Prostate gland (tissue), 2 donors: ENCODE measurements at regions not wholly inside any gene's neighbourhood (a gene's known extent, or its start where the extent isn't known, plus 50 kb on each side); places are given as distances from the start of the nearest gene placed in this dataset.

Experiments used
- DNase-seq: peaks from one replicate; pipeline ENCODE4 v3.0.0-alpha.2; 2019; ENCODE audit warnings: low spot score
- H3K27ac ChIP-seq, 2 donors: fragments of 200-600 bp; sonication (generic); 2 replicates each; pipeline ENCODE4 v1.5.1; 2017 to 2019
- H3K27me3 ChIP-seq: fragments of 200-600 bp; sonication (generic); replicated peaks from 2 replicates; pipeline ENCODE4 v1.5.1; 2019; ENCODE audit not compliant: insufficient read depth
- H3K36me3 ChIP-seq, 2 donors: fragments of 200-600 bp; sonication (generic); 1 replicate in 1 of 2; 2 replicates in 1 of 2; pipeline versions ENCODE4 v1.5.1 to v1.8.1; 2017 to 2019
- H3K4me1 ChIP-seq: fragments of 200-600 bp; sonication (generic); replicated peaks from 2 replicates; pipeline ENCODE4 v1.5.1; 2019
- H3K4me3 ChIP-seq, 2 donors: fragments of 200-600 bp; sonication (generic); 2 replicates each; pipeline ENCODE4 v1.5.1; 2017 to 2019
- H3K9me3 ChIP-seq: fragments of 200-600 bp; sonication (generic); 2 replicates; pipeline ENCODE4 v1.5.1; 2017
- POLR2A ChIP-seq: fragments of 450-650 bp; IDR thresholded peaks from one replicate; pipeline ENCODE4 v1.6.1; 2016; ENCODE audit warnings: antibody characterized with exemption, mild to moderate bottlenecking
- POLR2AphosphoS5 ChIP-seq: sonication (generic); formaldehyde crosslinking; IDR thresholded peaks from one replicate; pipeline ENCODE4 v1.6.1; 2017; ENCODE audit warnings: antibody characterized with exemption
- WGBS: methylation state at CpG from one replicate; pipeline ENCODE4 v1.1.5; 2018; 5-methylcytosine and 5-hydroxymethylcytosine counted together
- intact Hi-C: fragments of 100-400 bp; cut with DNase I; formaldehyde crosslinking; loops from one replicate; pipeline ENCODE4 v1.14.2; 2022
- TF ChIP-seq, protein P1 (sequence below), 4 experiments: fragments of 200-600 bp in 2 of 4; fragments of 450-650 bp in 2 of 4; sonication (generic) in 2 of 4; IDR thresholded peaks; 1 replicate in 3 of 4; 2 replicates in 1 of 4; pipeline ENCODE4 v1.5.1; 2016 to 2019; ENCODE audit warnings: antibody characterized with exemption in 4 of 4, mild to moderate bottlenecking in 2 of 4, moderate library complexity in 2 of 4

DNA sequence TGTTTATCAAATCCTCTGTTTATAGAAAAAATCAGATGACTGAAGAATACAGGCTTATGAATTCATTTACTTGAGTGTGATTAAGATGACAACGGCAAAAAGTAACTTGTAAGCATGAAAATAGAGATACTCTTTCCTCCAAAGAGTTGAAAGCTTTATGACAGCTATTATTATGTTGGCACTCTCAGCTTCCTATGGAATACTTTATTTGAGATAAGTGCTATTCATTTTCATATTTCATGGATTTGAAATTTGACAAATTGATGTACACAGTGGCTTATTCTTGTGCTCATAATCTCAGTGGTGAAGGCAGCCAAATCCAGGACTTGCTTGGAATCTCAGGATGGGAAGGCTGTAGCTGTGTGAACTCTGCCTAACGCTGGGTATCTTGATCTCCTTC is 991.6 kb downstream of the GALC start:
- no peak for TF ChIP-seq POLR2A
- TF ChIP-seq, protein P1, sequence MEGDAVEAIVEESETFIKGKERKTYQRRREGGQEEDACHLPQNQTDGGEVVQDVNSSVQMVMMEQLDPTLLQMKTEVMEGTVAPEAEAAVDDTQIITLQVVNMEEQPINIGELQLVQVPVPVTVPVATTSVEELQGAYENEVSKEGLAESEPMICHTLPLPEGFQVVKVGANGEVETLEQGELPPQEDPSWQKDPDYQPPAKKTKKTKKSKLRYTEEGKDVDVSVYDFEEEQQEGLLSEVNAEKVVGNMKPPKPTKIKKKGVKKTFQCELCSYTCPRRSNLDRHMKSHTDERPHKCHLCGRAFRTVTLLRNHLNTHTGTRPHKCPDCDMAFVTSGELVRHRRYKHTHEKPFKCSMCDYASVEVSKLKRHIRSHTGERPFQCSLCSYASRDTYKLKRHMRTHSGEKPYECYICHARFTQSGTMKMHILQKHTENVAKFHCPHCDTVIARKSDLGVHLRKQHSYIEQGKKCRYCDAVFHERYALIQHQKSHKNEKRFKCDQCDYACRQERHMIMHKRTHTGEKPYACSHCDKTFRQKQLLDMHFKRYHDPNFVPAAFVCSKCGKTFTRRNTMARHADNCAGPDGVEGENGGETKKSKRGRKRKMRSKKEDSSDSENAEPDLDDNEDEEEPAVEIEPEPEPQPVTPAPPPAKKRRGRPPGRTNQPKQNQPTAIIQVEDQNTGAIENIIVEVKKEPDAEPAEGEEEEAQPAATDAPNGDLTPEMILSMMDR (IDR thresholded peaks at IDR 0.05): no peak
- no peak for TF ChIP-seq POLR2AphosphoS5
- no peak overlapping the region for H3K4me3 ChIP-seq
- no peak overlapping the region for H3K27ac ChIP-seq
- no peaks in the 10 kb centered on the region for H3K27me3 ChIP-seq
- DNase-seq: no peak
- intact Hi-C loops: no loop called here
- H3K36me3 ChIP-seq: no peaks in the 10 kb centered on the region
- no peaks in the 10 kb centered on the region for H3K9me3 ChIP-seq
- WGBS: 73% methylated on average over 2 of the region's 2 CpGs
- H3K4me1 ChIP-seq: no peaks in the 10 kb centered on the region

DNA sequence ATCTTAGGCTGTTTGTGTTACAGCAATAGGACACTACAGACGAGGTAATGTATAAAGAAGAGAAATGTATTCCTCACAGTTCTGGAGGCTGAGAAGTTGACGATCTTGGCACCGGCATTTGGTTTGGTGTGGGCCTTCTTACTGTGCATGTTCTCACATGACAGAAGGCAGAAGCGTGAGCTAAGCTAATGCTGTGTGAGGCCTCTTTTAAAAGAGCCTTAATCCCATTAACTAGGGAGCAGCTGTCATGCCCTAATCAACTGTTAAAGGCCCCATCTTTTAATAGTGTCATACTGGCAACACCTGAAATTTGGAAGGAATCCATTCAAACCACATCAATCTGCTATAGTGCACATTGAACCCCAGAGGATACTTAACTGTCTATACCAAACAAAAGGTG is 992.9 kb downstream of the GALC start:
- no peak for DNase-seq
- no peak overlapping the region for H3K27ac ChIP-seq
- WGBS: 51% methylated on average over 4 of the region's 4 CpGs
- no peak for TF ChIP-seq POLR2AphosphoS5
- TF ChIP-seq, protein P1 (IDR thresholded peaks at IDR 0.05): no peak
- TF ChIP-seq POLR2A: no peak
- intact Hi-C loops: no loop called here
- H3K4me3 ChIP-seq: no peak overlapping the region
- no peaks in the 10 kb centered on the region for H3K4me1 ChIP-seq
- no peaks in the 10 kb centered on the region for H3K27me3 ChIP-seq
- no peaks in the 10 kb centered on the region for H3K9me3 ChIP-seq
- no peaks in the 10 kb centered on the region for H3K36me3 ChIP-seq

DNA sequence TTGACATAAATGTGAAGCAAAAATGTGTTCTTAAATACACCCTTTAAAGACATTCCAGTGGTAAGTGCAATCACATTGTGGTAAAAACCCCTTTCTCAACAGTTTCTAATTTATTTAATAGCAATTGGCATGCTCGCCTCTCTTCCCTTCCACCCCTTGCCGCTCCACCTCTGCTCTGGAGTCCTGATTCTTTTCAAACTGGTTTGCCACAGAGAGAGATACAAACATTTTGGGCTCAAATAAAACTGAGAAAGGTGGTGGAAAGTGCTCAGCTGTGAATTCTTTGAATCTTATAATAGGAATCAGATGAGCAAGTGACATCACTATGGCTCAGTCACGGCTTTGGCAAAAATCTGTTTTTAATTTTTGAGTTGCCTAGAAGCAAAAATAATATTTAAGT is 993.9 kb downstream of the GALC start:
- Histone ChIP-seq H3K4me3 (no peak overlapping the region), H3K27me3 (no peaks in the 10 kb centered on the region), H3K4me1 (no peaks in the 10 kb centered on the region), H3K27ac (no peak overlapping the region), H3K36me3 (no peaks in the 10 kb centered on the region), H3K9me3 (no peaks in the 10 kb centered on the region)
- whole genome bisulfite sequencing: 86% methylated on average over 3 of the region's 3 CpGs
- intact Hi-C loops: no loop called here
- DNase-seq: no peak
- TF ChIP-seq, protein P1 (IDR thresholded peaks at IDR 0.05): no peak
- TF ChIP-seq POLR2AphosphoS5: no peak
- TF ChIP-seq POLR2A: no peak

DNA sequence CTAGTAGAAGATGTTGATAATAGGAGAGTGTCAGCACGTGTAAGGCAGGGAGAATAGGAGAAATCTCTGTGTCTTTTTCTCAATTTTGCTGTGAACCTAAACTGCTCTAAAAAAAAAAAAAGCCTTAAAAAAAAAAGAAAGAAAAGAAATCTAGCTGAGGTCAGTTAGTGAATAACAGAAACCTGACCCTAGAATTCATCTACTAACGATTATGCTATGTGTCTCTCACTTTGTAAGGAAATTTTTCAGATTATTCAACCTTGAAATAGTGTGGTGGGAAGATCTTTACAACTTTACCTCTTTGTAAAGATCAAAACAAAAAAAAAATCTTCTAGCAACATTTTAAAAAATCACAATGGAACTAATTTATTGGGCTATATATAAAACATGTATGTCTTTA is 995.7 kb downstream of the GALC start:
- 47% methylated on average over 2 of the region's 2 CpGs for WGBS
- Histone ChIP-seq H3K27me3 (no peaks in the 10 kb centered on the region), H3K36me3 (no peaks in the 10 kb centered on the region), H3K4me3 (no peak overlapping the region), H3K4me1 (no peaks in the 10 kb centered on the region), H3K27ac (no peak overlapping the region), H3K9me3 (no peaks in the 10 kb centered on the region)
- no peak for TF ChIP-seq POLR2A
- no peak for TF ChIP-seq POLR2AphosphoS5
- TF ChIP-seq, protein P1 (IDR thresholded peaks at IDR 0.05): no peak
- DNase-seq: no peak
- intact Hi-C loops: no loop called here

DNA sequence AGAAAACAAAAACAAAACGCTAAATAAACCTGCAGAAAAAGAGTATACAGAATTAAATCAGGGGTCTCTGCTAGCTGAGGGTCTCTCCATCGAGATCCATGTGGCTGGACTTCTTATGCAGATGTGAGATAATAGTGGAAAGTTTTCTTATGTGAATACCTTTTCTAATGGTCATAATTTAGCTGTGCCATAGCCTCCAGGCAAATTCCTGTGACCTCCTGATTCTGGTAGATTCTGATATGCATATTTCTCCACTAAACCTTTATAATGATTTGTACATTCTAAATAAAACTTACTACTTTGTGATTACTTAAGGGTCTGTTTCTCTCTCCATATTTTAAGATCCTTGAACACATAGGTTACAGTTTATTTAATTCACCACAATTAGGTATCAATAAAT is 1002.6 kb downstream of the GALC start:
- 86% methylated on average over 2 of the region's 2 CpGs for WGBS
- H3K9me3 ChIP-seq: no peaks in the 10 kb centered on the region
- intact Hi-C loops: no loop called here
- no peak overlapping the region for H3K27ac ChIP-seq
- no peaks in the 10 kb centered on the region for H3K4me1 ChIP-seq
- TF ChIP-seq POLR2AphosphoS5 (no peak), POLR2A (no peak)
- TF ChIP-seq, protein P1 (IDR thresholded peaks at IDR 0.05): no peak
- no peaks in the 10 kb centered on the region for H3K36me3 ChIP-seq
- no peak for DNase-seq
- H3K27me3 ChIP-seq: no peaks in the 10 kb centered on the region
- no peak overlapping the region for H3K4me3 ChIP-seq
